ENCODE measurements at regions not wholly inside any gene's neighbourhood (a gene's known extent, or its start where the extent isn't known, plus 50 kb on each side); places are given as distances from the start of the nearest gene placed in this dataset.

DNA sequence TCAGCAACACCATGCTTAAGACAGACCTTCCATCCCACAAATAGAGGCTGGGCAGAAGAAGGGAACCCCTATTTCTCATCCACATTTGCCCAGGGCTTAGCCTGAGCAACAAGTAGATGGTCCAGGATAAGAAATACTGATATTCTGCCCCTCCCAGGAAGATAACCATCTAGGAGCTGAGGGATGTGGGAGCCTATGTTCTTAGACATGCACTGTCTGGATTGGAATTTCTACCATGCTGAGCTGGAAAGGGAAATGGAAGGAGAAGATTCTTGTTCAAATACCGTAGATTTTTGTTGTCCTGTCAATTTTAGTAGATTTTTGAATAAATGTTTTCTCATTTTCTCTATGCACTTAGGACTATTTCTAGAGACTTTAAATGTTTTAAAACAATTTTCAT is 450.7 kb upstream of the SEMA6D start:
- TF ChIP-seq POLR2A (IDR thresholded peaks at IDR 0.05; ENCODE audit: low read depth, low read length) (no peak), PAX5 (IDR thresholded peaks at IDR 0.05; ENCODE audit: insufficient read depth, low read length, severe bottlenecking) (no peak), POLR2AphosphoS5 (IDR thresholded peaks at IDR 0.05; ENCODE audit: low read depth, low read length) (no peak), TAF1 (IDR thresholded peaks at IDR 0.05; ENCODE audit: low read depth, low read length) (no peak), SPI1 (IDR thresholded peaks at IDR 0.05; ENCODE audit: low read depth, low read length) (no peak), POU2F2 (IDR thresholded peaks at IDR 0.05; ENCODE audit: low read depth, low read length) (no peak)
- DNase-seq (ENCODE audit: insufficient read length, low spot score): no peak
- FAIRE-seq: no peak

DNA sequence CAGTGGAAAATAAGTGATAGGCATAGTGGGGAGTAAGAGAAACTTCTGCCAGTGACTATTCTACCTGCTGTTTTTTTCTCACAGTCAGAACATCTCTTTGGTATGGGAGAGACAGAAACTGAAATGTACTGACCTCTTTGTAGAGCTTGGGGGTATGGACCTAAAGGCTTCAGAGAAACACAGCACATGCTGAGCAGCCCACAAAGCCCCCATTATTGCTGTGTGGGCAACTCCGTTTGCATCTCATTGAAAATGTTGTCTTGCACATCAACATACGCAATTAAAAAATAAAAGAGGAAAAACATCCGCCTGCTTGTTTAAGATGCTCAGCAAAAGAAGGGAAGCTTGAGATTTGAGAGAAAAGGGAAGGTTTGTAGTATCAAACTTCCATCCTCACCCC is 443.4 kb upstream of the SEMA6D start:
- TF ChIP-seq POU2F2 (IDR thresholded peaks at IDR 0.05; ENCODE audit: low read depth, low read length) (no peak), POLR2A (IDR thresholded peaks at IDR 0.05; ENCODE audit: low read depth, low read length) (no peak), SPI1 (IDR thresholded peaks at IDR 0.05; ENCODE audit: low read depth, low read length) (no peak), POLR2AphosphoS5 (IDR thresholded peaks at IDR 0.05; ENCODE audit: low read depth, low read length) (no peak), PAX5 (IDR thresholded peaks at IDR 0.05; ENCODE audit: insufficient read depth, low read length, severe bottlenecking) (no peak)
- DNase-seq (ENCODE audit: insufficient read length, low spot score): no peak
- no peak for FAIRE-seq

DNA sequence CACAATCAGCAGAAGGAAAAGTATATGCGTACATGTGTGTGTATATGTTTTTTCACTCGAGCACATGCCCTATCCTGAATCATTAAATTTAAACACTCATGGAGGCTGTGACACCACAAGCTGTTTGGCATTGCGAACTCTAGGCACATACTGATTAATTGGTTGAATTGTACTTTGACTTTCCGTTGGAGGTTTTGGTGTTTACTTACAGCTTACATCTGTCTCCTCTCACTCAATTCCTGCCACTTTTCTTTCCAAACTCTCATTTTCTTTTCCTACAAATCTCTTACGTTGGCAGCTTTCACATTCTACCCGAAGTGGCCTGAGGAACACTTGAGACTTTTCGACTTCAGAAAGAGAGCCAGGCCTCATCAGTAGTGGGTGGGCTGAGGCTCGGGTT is 434.1 kb upstream of the SEMA6D start:
- FAIRE-seq: no peak
- TF ChIP-seq POLR2AphosphoS5 (IDR thresholded peaks at IDR 0.05; ENCODE audit: low read depth, low read length): no peak
- TF ChIP-seq POU2F2 (IDR thresholded peaks at IDR 0.05; ENCODE audit: low read depth, low read length): no peak
- no peak for TF ChIP-seq TAF1 (IDR thresholded peaks at IDR 0.05; ENCODE audit: low read depth, low read length)
- TF ChIP-seq POLR2A (IDR thresholded peaks at IDR 0.05; ENCODE audit: low read depth, low read length): no peak
- no peak for TF ChIP-seq PAX5 (IDR thresholded peaks at IDR 0.05; ENCODE audit: insufficient read depth, low read length, severe bottlenecking)
- TF ChIP-seq SPI1 (IDR thresholded peaks at IDR 0.05; ENCODE audit: low read depth, low read length): no peak

DNA sequence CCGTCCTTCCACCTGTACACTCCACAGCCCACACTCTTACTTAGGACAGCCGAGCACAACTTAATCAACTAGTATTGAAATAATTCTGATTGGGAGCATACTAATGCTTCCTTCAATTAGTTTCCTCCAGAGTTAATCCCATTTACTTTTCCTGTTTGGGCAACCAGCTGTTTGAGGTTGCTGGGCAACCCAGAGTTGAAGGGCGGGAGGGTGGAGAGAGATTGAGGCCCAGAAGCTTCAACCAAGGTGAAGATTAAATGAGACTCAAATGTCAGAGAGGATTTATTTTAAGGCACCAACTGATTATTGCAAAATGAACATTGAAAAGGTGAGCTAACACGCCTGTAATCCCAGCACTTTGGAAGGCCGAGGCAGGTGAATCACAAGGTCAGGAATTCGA is 428.5 kb upstream of the SEMA6D start:
- no peak for DNase-seq (ENCODE audit: insufficient read length, low spot score)
- FAIRE-seq: no peak
- TF ChIP-seq POLR2AphosphoS5 (IDR thresholded peaks at IDR 0.05; ENCODE audit: low read depth, low read length): no peak
- no peak for TF ChIP-seq POLR2A (IDR thresholded peaks at IDR 0.05; ENCODE audit: low read depth, low read length)
- no peak for TF ChIP-seq PAX5 (IDR thresholded peaks at IDR 0.05; ENCODE audit: insufficient read depth, low read length, severe bottlenecking)
- TF ChIP-seq TAF1 (IDR thresholded peaks at IDR 0.05; ENCODE audit: low read depth, low read length): no peak
- TF ChIP-seq POU2F2 (IDR thresholded peaks at IDR 0.05; ENCODE audit: low read depth, low read length): no peak
- TF ChIP-seq SPI1 (IDR thresholded peaks at IDR 0.05; ENCODE audit: low read depth, low read length): no peak

More for the DNA sequence above, 434.1 kb upstream of the SEMA6D start:
- no peak for DNase-seq (ENCODE audit: insufficient read length, low spot score)

DNA sequence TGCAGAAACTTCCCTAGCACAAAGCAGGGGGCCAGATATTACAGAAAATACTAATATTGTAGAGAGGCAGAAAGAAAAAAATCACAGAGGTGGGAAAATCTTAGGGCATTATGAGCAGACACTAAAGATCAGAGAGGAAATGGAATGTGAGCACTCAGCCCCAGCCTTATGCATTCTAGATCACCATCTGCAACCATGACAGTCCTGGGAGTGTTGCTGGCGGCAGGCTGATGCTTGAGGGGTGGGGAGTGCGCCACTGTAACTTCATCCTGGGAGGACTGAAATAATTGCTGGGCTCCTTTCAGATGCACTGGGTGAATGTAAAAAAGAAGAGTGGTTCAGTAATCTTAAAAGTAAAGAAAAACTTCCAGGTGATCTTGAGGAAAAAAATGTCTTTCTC is 427.6 kb upstream of the SEMA6D start:
- FAIRE-seq (no peak), DNase-seq (ENCODE audit: insufficient read length, low spot score) (no peak)
- no peak for TF ChIP-seq PAX5 (IDR thresholded peaks at IDR 0.05; ENCODE audit: insufficient read depth, low read length, severe bottlenecking)
- no peak for TF ChIP-seq TAF1 (IDR thresholded peaks at IDR 0.05; ENCODE audit: low read depth, low read length)
- no peak for TF ChIP-seq POU2F2 (IDR thresholded peaks at IDR 0.05; ENCODE audit: low read depth, low read length)

- DNase-seq (ENCODE audit: insufficient read length, low spot score): no peak
- TF ChIP-seq TAF1 (IDR thresholded peaks at IDR 0.05; ENCODE audit: low read depth, low read length) (no peak), POLR2A (IDR thresholded peaks at IDR 0.05; ENCODE audit: low read depth, low read length) (no peak), POLR2AphosphoS5 (IDR thresholded peaks at IDR 0.05; ENCODE audit: low read depth, low read length) (no peak), SPI1 (IDR thresholded peaks at IDR 0.05; ENCODE audit: low read depth, low read length) (no peak), PAX5 (IDR thresholded peaks at IDR 0.05; ENCODE audit: insufficient read depth, low read length, severe bottlenecking) (no peak), POU2F2 (IDR thresholded peaks at IDR 0.05; ENCODE audit: low read depth, low read length) (no peak)
- no peak for FAIRE-seq
Observed at GRCh38 chr15:47291767-47292166, 425.5 kb upstream of the SEMA6D start.

GRCh38 chr15:47292638-47293190 is 424.6 kb upstream of the SEMA6D start:
- DNase-seq (ENCODE audit: insufficient read length, low spot score): no peak
- no peak for TF ChIP-seq SPI1 (IDR thresholded peaks at IDR 0.05; ENCODE audit: low read depth, low read length)
- no peak for TF ChIP-seq POLR2AphosphoS5 (IDR thresholded peaks at IDR 0.05; ENCODE audit: low read depth, low read length)
- TF ChIP-seq TAF1 (IDR thresholded peaks at IDR 0.05; ENCODE audit: low read depth, low read length): no peak
- TF ChIP-seq POU2F2 (IDR thresholded peaks at IDR 0.05; ENCODE audit: low read depth, low read length): no peak
- no peak for TF ChIP-seq PAX5 (IDR thresholded peaks at IDR 0.05; ENCODE audit: insufficient read depth, low read length, severe bottlenecking)
- no peak for TF ChIP-seq POLR2A (IDR thresholded peaks at IDR 0.05; ENCODE audit: low read depth, low read length)
- no peak for FAIRE-seq

GRCh38 chr15:47293466-47294162 is 423.7 kb upstream of the SEMA6D start:
- TF ChIP-seq POLR2A (IDR thresholded peaks at IDR 0.05; ENCODE audit: low read depth, low read length) (no peak), POU2F2 (IDR thresholded peaks at IDR 0.05; ENCODE audit: low read depth, low read length) (no peak), POLR2AphosphoS5 (IDR thresholded peaks at IDR 0.05; ENCODE audit: low read depth, low read length) (no peak)
- no peak for DNase-seq (ENCODE audit: insufficient read length, low spot score)
- FAIRE-seq: no peak

GRCh38 chr15:47294765-47295259 is 422.5 kb upstream of the SEMA6D start:
- FAIRE-seq (no peak), DNase-seq (ENCODE audit: insufficient read length, low spot score) (no peak)
- TF ChIP-seq POU2F2 (IDR thresholded peaks at IDR 0.05; ENCODE audit: low read depth, low read length) (no peak), POLR2AphosphoS5 (IDR thresholded peaks at IDR 0.05; ENCODE audit: low read depth, low read length) (no peak), POLR2A (IDR thresholded peaks at IDR 0.05; ENCODE audit: low read depth, low read length) (no peak), PAX5 (IDR thresholded peaks at IDR 0.05; ENCODE audit: insufficient read depth, low read length, severe bottlenecking) (no peak), TAF1 (IDR thresholded peaks at IDR 0.05; ENCODE audit: low read depth, low read length) (no peak), SPI1 (IDR thresholded peaks at IDR 0.05; ENCODE audit: low read depth, low read length) (no peak)

DNA sequence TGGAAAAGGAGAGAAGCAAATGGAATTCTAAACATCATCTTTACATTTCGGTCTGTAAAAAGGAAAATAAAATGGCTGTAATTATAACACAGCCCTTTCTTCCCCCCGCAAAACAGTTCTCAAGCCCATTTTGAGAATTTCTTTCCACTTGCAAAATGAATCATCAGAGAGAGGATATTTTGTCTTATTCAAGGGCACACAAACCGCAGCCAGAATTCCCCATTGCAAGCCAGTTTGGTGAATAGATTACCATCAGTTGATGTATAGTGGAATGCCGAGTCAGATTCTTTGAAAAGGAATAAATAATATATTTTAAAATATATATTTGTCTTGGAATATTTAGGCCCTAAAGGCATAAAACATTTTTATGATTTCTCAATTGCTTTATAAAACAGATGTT is 420.4 kb upstream of the SEMA6D start:
- FAIRE-seq: no peak
- TF ChIP-seq POLR2A (IDR thresholded peaks at IDR 0.05; ENCODE audit: low read depth, low read length) (no peak), TAF1 (IDR thresholded peaks at IDR 0.05; ENCODE audit: low read depth, low read length) (no peak), PAX5 (IDR thresholded peaks at IDR 0.05; ENCODE audit: insufficient read depth, low read length, severe bottlenecking) (no peak), POLR2AphosphoS5 (IDR thresholded peaks at IDR 0.05; ENCODE audit: low read depth, low read length) (no peak), SPI1 (IDR thresholded peaks at IDR 0.05; ENCODE audit: low read depth, low read length) (no peak), POU2F2 (IDR thresholded peaks at IDR 0.05; ENCODE audit: low read depth, low read length) (no peak)
- DNase-seq (ENCODE audit: insufficient read length, low spot score): no peak
